ENCODE measurements at regions not wholly inside any gene's neighbourhood (a gene's known extent, or its start where the extent isn't known, plus 50 kb on each side); places are given as distances from the start of the nearest gene placed in this dataset.

GRCh38 chr7:33661430-33662160 lies 243.7 kb upstream of the BMPER start:
- Histone ChIP-seq H3K9me3 (no peaks in the 10 kb centered on the region), H3K27me3 (no peaks in the 10 kb centered on the region), H3K4me3 (no peak overlapping the region), H3K36me3 (no peaks in the 10 kb centered on the region)
- no peak for DNase-seq

GRCh38 chr7:33666531-33666930 lies 238.8 kb upstream of the BMPER start:
- Histone ChIP-seq H3K36me3 (no peaks in the 10 kb centered on the region), H3K9me3 (0 out of 2 replicates have a peak, but pooled peaks cover 3% of the 10 kb centered on the region), H3K4me3 (no peak overlapping the region), H3K27me3 (no peaks in the 10 kb centered on the region)
- no peak for DNase-seq

GRCh38 chr7:33667196-33667595 lies 238.1 kb upstream of the BMPER start:
- H3K36me3 ChIP-seq = no peaks in the 10 kb centered on the region
- 0 out of 2 replicates have a peak, but pooled peaks cover 3% of the 10 kb centered on the region for H3K9me3 ChIP-seq
- DNase-seq = no peak
- no peaks in the 10 kb centered on the region for H3K27me3 ChIP-seq
- no peak overlapping the region for H3K4me3 ChIP-seq

- H3K36me3 ChIP-seq = no peaks in the 10 kb centered on the region
- no peaks in the 10 kb centered on the region for H3K27me3 ChIP-seq
- H3K9me3 ChIP-seq = 0 out of 2 replicates have a peak, but pooled peaks cover 3% of the 10 kb centered on the region
- no peak overlapping the region for H3K4me3 ChIP-seq
- DNase-seq = no peak
These were observed 236.1 kb upstream of the BMPER start for GRCh38 chr7:33669251-33669670.

GRCh38 chr7:33671531-33672262 lies 233.6 kb upstream of the BMPER start:
- no peaks in the 10 kb centered on the region for H3K27me3 ChIP-seq
- H3K4me3 ChIP-seq = no peak overlapping the region
- DNase-seq = no peak
- no peaks in the 10 kb centered on the region for H3K36me3 ChIP-seq
- H3K9me3 ChIP-seq = peaks cover 10% of the 10 kb centered on the region; the same call in 1 of the 2 replicates

GRCh38 chr7:33673029-33673700 lies 232.2 kb upstream of the BMPER start:
- no peak for DNase-seq
- peaks cover 10% of the 10 kb centered on the region; the same call in 1 of the 2 replicates for H3K9me3 ChIP-seq
- H3K4me3 ChIP-seq = no peak overlapping the region
- no peaks in the 10 kb centered on the region for H3K27me3 ChIP-seq
- H3K36me3 ChIP-seq = no peaks in the 10 kb centered on the region

GRCh38 chr7:33674804-33675411 lies 230.4 kb upstream of the BMPER start:
- no peaks in the 10 kb centered on the region for H3K36me3 ChIP-seq
- no peak for DNase-seq
- H3K9me3 ChIP-seq = peaks cover 10% of the 10 kb centered on the region; the same call in 1 of the 2 replicates
- H3K27me3 ChIP-seq = no peaks in the 10 kb centered on the region
- no peak overlapping the region for H3K4me3 ChIP-seq

- peaks cover 7% of the 10 kb centered on the region; the same call in 1 of the 2 replicates for H3K9me3 ChIP-seq
- no peaks in the 10 kb centered on the region for H3K36me3 ChIP-seq
- H3K4me3 ChIP-seq = no peak overlapping the region
- no peaks in the 10 kb centered on the region for H3K27me3 ChIP-seq
- DNase-seq = no peak
These were observed 227.8 kb upstream of the BMPER start for GRCh38 chr7:33677556-33677955.

- no peaks in the 10 kb centered on the region for H3K36me3 ChIP-seq
- peak; percentile 13 for DNase-seq
- H3K4me3 ChIP-seq = no peak overlapping the region
- H3K9me3 ChIP-seq = peaks cover 7% of the 10 kb centered on the region; the same call in 1 of the 2 replicates
- H3K27me3 ChIP-seq = no peaks in the 10 kb centered on the region
These were observed 226.6 kb upstream of the BMPER start for GRCh38 chr7:33678569-33679335.

- Histone ChIP-seq H3K27me3 (no peaks in the 10 kb centered on the region), H3K36me3 (no peaks in the 10 kb centered on the region), H3K4me3 (no peak overlapping the region), H3K9me3 (peaks cover 7% of the 10 kb centered on the region; the same call in 1 of the 2 replicates)
- DNase-seq = no peak
These were observed 224.7 kb upstream of the BMPER start for GRCh38 chr7:33680682-33681081.

- no peak for DNase-seq
- Histone ChIP-seq H3K4me3 (no peak overlapping the region), H3K36me3 (no peaks in the 10 kb centered on the region), H3K9me3 (no peaks in the 10 kb centered on the region; the same call in 1 of the 2 replicates), H3K27me3 (no peaks in the 10 kb centered on the region)
These were observed 219.8 kb upstream of the BMPER start for GRCh38 chr7:33685503-33685902.

GRCh38 chr7:33685981-33686683 lies 219.2 kb upstream of the BMPER start:
- Histone ChIP-seq H3K36me3 (no peaks in the 10 kb centered on the region), H3K27me3 (no peaks in the 10 kb centered on the region), H3K4me3 (no peak overlapping the region), H3K9me3 (no peaks in the 10 kb centered on the region; the same call in 1 of the 2 replicates)
- no peak for DNase-seq

GRCh38 chr7:33687625-33688024 lies 217.7 kb upstream of the BMPER start:
- H3K36me3 ChIP-seq = no peaks in the 10 kb centered on the region
- no peaks in the 10 kb centered on the region; the same call in 1 of the 2 replicates for H3K9me3 ChIP-seq
- H3K27me3 ChIP-seq = no peaks in the 10 kb centered on the region
- H3K4me3 ChIP-seq = no peak overlapping the region
- no peak for DNase-seq

GRCh38 chr7:33691180-33691579 lies 214.2 kb upstream of the BMPER start:
- no peaks in the 10 kb centered on the region for H3K27me3 ChIP-seq
- peaks cover 2% of the 10 kb centered on the region; the same call in 1 of the 2 replicates for H3K9me3 ChIP-seq
- no peak for DNase-seq
- H3K4me3 ChIP-seq = no peak overlapping the region
- no peaks in the 10 kb centered on the region; the same call in 1 of the 2 replicates for H3K36me3 ChIP-seq

GRCh38 chr7:33692956-33693355 lies 212.4 kb upstream of the BMPER start:
- Histone ChIP-seq H3K27me3 (no peaks in the 10 kb centered on the region), H3K36me3 (no peaks in the 10 kb centered on the region; the same call in 1 of the 2 replicates), H3K4me3 (no peak overlapping the region), H3K9me3 (peaks cover 2% of the 10 kb centered on the region; the same call in 1 of the 2 replicates)
- peak; percentile 49 for DNase-seq
